CD8-positive, alpha-beta memory T cell (primary cell): ENCODE measurements at regions not wholly inside any gene's neighbourhood (a gene's known extent, or its start where the extent isn't known, plus 50 kb on each side); places are given as distances from the start of the nearest gene placed in this dataset.

ENCODE experiments used
- CTCF ChIA-PET: fragments of 350-600 bp; sonication (Branson Sonifier 250); formaldehyde crosslinking; loops from one replicate; lab custom pipeline; 2021; ENCODE audit warnings: antibody characterized with exemption; lab: Charles Lee
- POLR2A ChIA-PET: fragments of 350-600 bp; sonication (Branson Sonifier 250); formaldehyde crosslinking; loops from one replicate; lab custom pipeline; 2021; ENCODE audit warnings: antibody characterized with exemption; lab: Charles Lee
- DNase-seq, 5 donors: peaks; one replicate each; pipeline versions ENCODE4 v3.0.0 to v3.0.0-alpha.2; 2020 to 2022; ENCODE audit warnings: mixed read lengths in 1 of 5
- H3K27ac ChIP-seq: one replicate; pipeline ENCODE4 v1.7.0; 2013; ENCODE audit warnings: low read depth, mild to moderate bottlenecking, low read length, moderate library complexity
- H3K27me3 ChIP-seq: 2 replicates; pipeline ENCODE4 v1.7.0; 2013; ENCODE audit warnings: low read length, mild to moderate bottlenecking; ENCODE audit not compliant: insufficient read depth, poor library complexity, severe bottlenecking
- H3K36me3 ChIP-seq: 2 replicates; pipeline ENCODE4 v1.7.0; 2013; ENCODE audit warnings: mild to moderate bottlenecking, low read length, moderate library complexity; ENCODE audit not compliant: insufficient read depth
- H3K4me1 ChIP-seq: 2 replicates; pipeline ENCODE4 v1.7.0; 2013; ENCODE audit warnings: mild to moderate bottlenecking, low read length, moderate library complexity; ENCODE audit not compliant: insufficient read depth
- H3K4me3 ChIP-seq: 2 replicates; pipeline ENCODE4 v1.7.0; 2013; ENCODE audit warnings: mild to moderate bottlenecking, low read length
- H3K9me3 ChIP-seq: 2 replicates; pipeline ENCODE4 v1.7.0; 2013; ENCODE audit warnings: mild to moderate bottlenecking, low read length
- H3K27ac Mint-ChIP-seq, 8 donors: one replicate each; pipeline ENCODE4 v1.8.0; 2020 to 2021; ENCODE audit warnings: mixed read lengths in 8 of 8, mild to moderate bottlenecking in 6 of 8, inconsistent platforms in 3 of 8, moderate library complexity in 3 of 8
- H3K27me3 Mint-ChIP-seq, 2 donors: one replicate each; pipeline ENCODE4 v1.8.0; 2020 to 2021; ENCODE audit warnings: mixed read lengths in 2 of 2, mild to moderate bottlenecking in 1 of 2, moderate library complexity in 1 of 2
- H3K36me3 Mint-ChIP-seq, 3 donors: one replicate each; pipeline ENCODE4 v1.8.0; 2020 to 2021; ENCODE audit warnings: mixed read lengths in 3 of 3, inconsistent platforms in 1 of 3, mild to moderate bottlenecking in 1 of 3
- H3K4me1 Mint-ChIP-seq, 3 donors: one replicate each; pipeline ENCODE4 v1.8.0; 2020 to 2021; ENCODE audit warnings: mixed read lengths in 3 of 3, inconsistent platforms in 1 of 3, mild to moderate bottlenecking in 1 of 3
- H3K4me3 Mint-ChIP-seq, 7 donors: one replicate each; pipeline ENCODE4 v1.8.0; 2020 to 2021; ENCODE audit warnings: mixed read lengths in 7 of 7, mild to moderate bottlenecking in 6 of 7, moderate library complexity in 4 of 7, inconsistent platforms in 2 of 7
- H3K9me3 Mint-ChIP-seq, 5 donors: one replicate each; pipeline ENCODE4 v1.8.0; 2020 to 2022; ENCODE audit warnings: mixed read lengths in 5 of 5, mild to moderate bottlenecking in 3 of 5, moderate library complexity in 2 of 5, inconsistent platforms in 1 of 5

- CTCF ChIA-PET, result no interaction called here
- Histone ChIP-seq H3K4me1 (no peaks in the 10 kb centered on the region), H3K9me3 (no peaks in the 10 kb centered on the region), H3K36me3 (no peaks in the 10 kb centered on the region), H3K4me3 (no peak overlapping the region), H3K27me3 (no peaks in the 10 kb centered on the region), H3K27ac (no peak overlapping the region)
- H3K4me1 Mint-ChIP-seq, result no peaks in the 10 kb centered on the region
- POLR2A ChIA-PET, result no interaction called here
- peaks cover 0 to 8% (median 5%) of the 10 kb centered on the region in 5 donors for H3K9me3 Mint-ChIP-seq
- no peaks in the 10 kb centered on the region for H3K36me3 Mint-ChIP-seq
- no peak overlapping the region for H3K4me3 Mint-ChIP-seq
- DNase-seq, result no peak
- no peak overlapping the region for H3K27ac Mint-ChIP-seq
- H3K27me3 Mint-ChIP-seq, result peaks cover 0 to 5% of the 10 kb centered on the region in 2 donors
Measured at GRCh38 chr4:185885604-185886003, 73.6 kb upstream of the SORBS2 start.

GRCh38 chr4:185886832-185887524, 75.0 kb upstream of the SORBS2 start:
- Histone ChIP-seq H3K27ac (no peak overlapping the region), H3K27me3 (no peaks in the 10 kb centered on the region), H3K4me1 (no peaks in the 10 kb centered on the region), H3K4me3 (no peak overlapping the region), H3K36me3 (no peaks in the 10 kb centered on the region), H3K9me3 (no peaks in the 10 kb centered on the region)
- peaks cover 0 to 5% of the 10 kb centered on the region in 2 donors for H3K27me3 Mint-ChIP-seq
- no peak overlapping the region for H3K4me3 Mint-ChIP-seq
- ChIA-PET POLR2A (no interaction called here), CTCF (no interaction called here)
- no peak for DNase-seq
- H3K36me3 Mint-ChIP-seq, result no peaks in the 10 kb centered on the region
- no peaks in the 10 kb centered on the region for H3K4me1 Mint-ChIP-seq
- no peak overlapping the region for H3K27ac Mint-ChIP-seq
- peaks cover 0 to 9% (median 5%) of the 10 kb centered on the region in 5 donors for H3K9me3 Mint-ChIP-seq

- Histone ChIP-seq H3K4me3 (no peak overlapping the region), H3K36me3 (no peaks in the 10 kb centered on the region), H3K27ac (no peak overlapping the region), H3K9me3 (no peaks in the 10 kb centered on the region), H3K27me3 (no peaks in the 10 kb centered on the region), H3K4me1 (no peaks in the 10 kb centered on the region)
- Mint-ChIP-seq H3K27me3 (peaks cover 0 to 8% of the 10 kb centered on the region in 2 donors), H3K27ac (no peak overlapping the region), H3K9me3 (peaks cover 0 to 11% (median 5%) of the 10 kb centered on the region in 5 donors), H3K4me1 (no peaks in the 10 kb centered on the region), H3K36me3 (no peaks in the 10 kb centered on the region), H3K4me3 (no peak overlapping the region)
- ChIA-PET POLR2A (no interaction called here), CTCF (no interaction called here)
- no peak for DNase-seq
Measured at GRCh38 chr4:185888676-185889075, 76.7 kb upstream of the SORBS2 start.

DNA sequence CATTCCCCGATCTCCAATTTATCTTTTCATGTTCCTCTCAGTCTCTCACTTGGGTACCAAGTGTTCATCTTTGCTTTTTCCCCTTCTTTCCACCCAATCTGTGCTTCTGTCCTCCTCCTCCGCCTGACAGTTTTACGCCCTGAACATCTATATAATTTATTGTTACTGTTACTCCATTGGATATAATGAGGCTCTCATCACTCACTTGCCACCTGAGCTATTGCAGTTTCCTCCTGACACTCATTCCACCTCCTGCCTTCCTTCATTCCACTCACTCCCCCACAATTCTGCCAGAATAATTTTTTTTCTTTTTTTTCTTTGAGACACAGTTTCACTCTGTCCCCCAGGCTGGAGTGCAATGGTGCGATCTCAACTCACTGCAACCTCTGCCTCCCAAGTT, 77.6 kb upstream of the SORBS2 start:
- no peaks in the 10 kb centered on the region for H3K27me3 ChIP-seq
- Mint-ChIP-seq H3K27ac (no peak overlapping the region), H3K4me3 (no peak overlapping the region), H3K36me3 (no peaks in the 10 kb centered on the region), H3K9me3 (peaks cover 0 to 11% (median 5%) of the 10 kb centered on the region in 5 donors), H3K27me3 (peaks cover 0 to 8% of the 10 kb centered on the region in 2 donors), H3K4me1 (no peaks in the 10 kb centered on the region)
- H3K4me3 ChIP-seq, result no peak overlapping the region
- no peaks in the 10 kb centered on the region for H3K36me3 ChIP-seq
- POLR2A ChIA-PET, result no interaction called here
- no peak overlapping the region for H3K27ac ChIP-seq
- no peaks in the 10 kb centered on the region for H3K9me3 ChIP-seq
- CTCF ChIA-PET, result no interaction called here
- H3K4me1 ChIP-seq, result no peaks in the 10 kb centered on the region
- DNase-seq, result no peak

- peaks cover 0 to 7% of the 10 kb centered on the region in 2 donors for H3K27me3 Mint-ChIP-seq
- H3K27ac Mint-ChIP-seq, result no peak overlapping the region
- CTCF ChIA-PET, result no interaction called here
Measured at GRCh38 chr4:185890196-185890595, 78.2 kb upstream of the SORBS2 start.

DNA sequence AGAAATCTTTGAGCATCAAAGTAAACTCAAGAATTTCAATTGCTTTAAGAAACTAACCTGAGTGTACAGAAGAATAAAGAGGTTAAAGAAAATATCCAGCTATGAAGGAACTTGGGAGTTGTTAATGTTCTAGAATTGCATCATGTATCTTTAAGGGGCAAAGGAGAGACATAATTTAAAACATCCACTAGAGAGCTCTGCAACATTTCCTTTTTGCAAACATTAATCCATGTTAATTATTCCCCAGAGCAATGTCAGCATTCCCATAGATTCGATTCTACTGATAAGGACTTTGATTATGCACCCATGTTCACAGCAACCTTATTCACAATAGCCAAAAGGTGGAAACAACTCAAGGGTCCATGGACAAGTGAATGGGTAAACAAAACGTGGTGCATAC, 80.2 kb upstream of the SORBS2 start:
- H3K36me3 Mint-ChIP-seq, result no peaks in the 10 kb centered on the region
- no peaks in the 10 kb centered on the region for H3K4me1 ChIP-seq
- no peaks in the 10 kb centered on the region for H3K36me3 ChIP-seq
- no peaks in the 10 kb centered on the region for H3K4me1 Mint-ChIP-seq
- ChIA-PET CTCF (no interaction called here), POLR2A (no interaction called here)
- DNase-seq, result no peak
- no peak overlapping the region for H3K27ac Mint-ChIP-seq
- no peak overlapping the region for H3K4me3 Mint-ChIP-seq
- H3K27me3 ChIP-seq, result no peaks in the 10 kb centered on the region
- no peak overlapping the region for H3K4me3 ChIP-seq
- peaks cover 1 to 3% of the 10 kb centered on the region in 2 donors for H3K27me3 Mint-ChIP-seq
- peaks cover 0 to 8% (median 5%) of the 10 kb centered on the region in 5 donors for H3K9me3 Mint-ChIP-seq
- no peaks in the 10 kb centered on the region for H3K9me3 ChIP-seq
- H3K27ac ChIP-seq, result no peak overlapping the region

More at GRCh38 chr4:185890196-185890595, 78.2 kb upstream of the SORBS2 start:
- Histone ChIP-seq H3K4me1 (no peaks in the 10 kb centered on the region), H3K36me3 (no peaks in the 10 kb centered on the region), H3K4me3 (no peak overlapping the region), H3K27me3 (no peaks in the 10 kb centered on the region), H3K9me3 (no peaks in the 10 kb centered on the region), H3K27ac (no peak overlapping the region)
- POLR2A ChIA-PET, result no interaction called here
- Mint-ChIP-seq H3K4me3 (no peak overlapping the region), H3K36me3 (no peaks in the 10 kb centered on the region), H3K9me3 (peaks cover 0 to 11% (median 5%) of the 10 kb centered on the region in 5 donors), H3K4me1 (no peaks in the 10 kb centered on the region)
- no peak for DNase-seq

GRCh38 chr4:185893500-185893899, 81.5 kb upstream of the SORBS2 start:
- ChIA-PET CTCF (no interaction called here), POLR2A (no interaction called here)
- H3K9me3 Mint-ChIP-seq, result peaks cover 0 to 5% (median 4%) of the 10 kb centered on the region in 5 donors
- no peak overlapping the region for H3K4me3 ChIP-seq
- peaks cover 3 to 6% of the 10 kb centered on the region in 2 donors for H3K27me3 Mint-ChIP-seq
- H3K9me3 ChIP-seq, result no peaks in the 10 kb centered on the region
- H3K4me1 ChIP-seq, result no peaks in the 10 kb centered on the region
- no peak overlapping the region for H3K27ac ChIP-seq
- no peaks in the 10 kb centered on the region for H3K4me1 Mint-ChIP-seq
- H3K27me3 ChIP-seq, result no peaks in the 10 kb centered on the region
- H3K4me3 Mint-ChIP-seq, result no peak overlapping the region
- no peaks in the 10 kb centered on the region for H3K36me3 ChIP-seq
- DNase-seq, result no peak
- H3K36me3 Mint-ChIP-seq, result no peaks in the 10 kb centered on the region
- H3K27ac Mint-ChIP-seq, result no peak overlapping the region

DNA sequence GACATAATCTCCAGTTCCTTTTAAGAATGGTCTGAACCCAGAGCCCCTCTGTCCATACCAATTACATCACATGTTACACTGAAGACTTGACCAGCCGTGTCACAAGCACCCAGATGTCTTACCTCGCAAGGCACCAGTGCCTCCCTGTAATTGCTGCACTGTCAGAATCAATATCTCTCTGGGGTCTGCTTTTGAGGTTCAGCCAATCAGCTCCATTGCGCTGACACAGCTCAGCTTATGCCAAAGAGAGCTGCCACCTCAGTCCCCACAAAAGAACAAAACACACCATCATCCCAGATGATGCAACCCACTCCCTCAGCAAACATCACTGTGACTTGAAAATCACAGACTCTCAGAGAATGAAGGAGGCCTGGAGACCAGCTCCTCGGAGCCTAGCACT, 82.5 kb upstream of the SORBS2 start:
- no peak for DNase-seq
- Mint-ChIP-seq H3K36me3 (no peaks in the 10 kb centered on the region), H3K4me1 (no peaks in the 10 kb centered on the region), H3K4me3 (no peak overlapping the region), H3K9me3 (peaks cover 0 to 2% (median 2%) of the 10 kb centered on the region in 5 donors), H3K27me3 (peaks cover 3 to 6% of the 10 kb centered on the region in 2 donors), H3K27ac (no peak overlapping the region)
- no peaks in the 10 kb centered on the region for H3K4me1 ChIP-seq
- no peaks in the 10 kb centered on the region for H3K36me3 ChIP-seq
- no peaks in the 10 kb centered on the region for H3K27me3 ChIP-seq
- H3K9me3 ChIP-seq, result no peaks in the 10 kb centered on the region
- H3K4me3 ChIP-seq, result no peak overlapping the region
- CTCF ChIA-PET, result no interaction called here
- POLR2A ChIA-PET, result no interaction called here
- H3K27ac ChIP-seq, result no peak overlapping the region
